GM12878 (cell line): ENCODE measurements at regions not wholly inside any gene's neighbourhood (a gene's known extent, or its start where the extent isn't known, plus 50 kb on each side); places are given as distances from the start of the nearest gene placed in this dataset.

Experiments
- ATAC-seq: fragments of 200-7000 bp; cut with Tn5 transposase; 3 replicates; pipeline ENCODE4 v1.9.1; 2020; ENCODE audit warnings: mild to moderate bottlenecking, moderate library complexity
- BruUV-seq: library from RNA; stranded (reverse); fragments of 400-500 nt; replicated peaks from 2 replicates; lab custom pipeline; 2021; lab: Mats Ljungman, UMichigan
- CTCF ChIA-PET: fragments of 300-600 bp; sonication (Branson Sonifier 250); formaldehyde crosslinking; extraction: SDS; loops from one replicate; lab custom pipeline; 2021; ENCODE audit warnings: inconsistent platforms; lab: Yijun Ruan, JAX
- POLR2A ChIA-PET: fragments of 350-600 bp; formaldehyde crosslinking; extraction: SDS; loops from one replicate; lab custom pipeline; 2021; ENCODE audit warnings: inconsistent platforms; lab: Charles Lee
- RAD21 ChIA-PET: fragments of 300-600 bp; sonication (Branson Sonifier 250); formaldehyde crosslinking; loops from one replicate; lab custom pipeline; 2023; ENCODE audit warnings: antibody characterized with exemption; ENCODE audit not compliant: unreplicated experiment; lab: Charles Lee
- SMC1A ChIA-PET: fragments of 300-600 bp; sonication (Branson Sonifier 250); formaldehyde crosslinking; loops from one replicate; lab custom pipeline; 2023; ENCODE audit not compliant: unreplicated experiment, uncharacterized antibody; lab: Charles Lee
- DNase-seq: peaks from one replicate; pipeline ENCODE4 v3.0.0-alpha.2; 2011; ENCODE audit warnings: low read depth, low spot score
- FAIRE-seq: peaks from 3 replicates; lab custom pipeline; 2011; peaks lifted over from hg19 to GRCh38; lab: Jason Lieb, UNC
- H2AFZ ChIP-seq: 2 replicates; pipeline ENCODE4 v1.6.0; 2011; ENCODE audit warnings: low read depth, low read length, control low read depth; ENCODE audit not compliant: control insufficient read depth
- H3K27ac ChIP-seq: 2 replicates; pipeline ENCODE4 v1.5.1; 2011; ENCODE audit warnings: control low read depth; ENCODE audit not compliant: control insufficient read depth, insufficient read depth
- H3K27me3 ChIP-seq, 2 experiments: replicated peaks in 1 of 2; 2 replicates each; pipeline versions ENCODE4 v1.6.0 to v1.6.1; 2011; ENCODE audit warnings: low read length in 1 of 2; ENCODE audit not compliant: control insufficient read depth in 2 of 2, insufficient read depth in 2 of 2
- H3K36me3 ChIP-seq, 2 experiments: 2 replicates each; pipeline ENCODE4 v1.5.1; 2011; ENCODE audit warnings: low read length in 1 of 2; ENCODE audit not compliant: control insufficient read depth in 2 of 2, insufficient read depth in 2 of 2
- H3K4me1 ChIP-seq: 2 replicates; pipeline ENCODE4 v1.6.1; 2011; ENCODE audit warnings: mild to moderate bottlenecking, low read length, moderate library complexity, mixed read lengths; ENCODE audit not compliant: control insufficient read depth, insufficient read depth
- H3K4me2 ChIP-seq: 2 replicates; pipeline ENCODE4 v1.6.0; 2011; ENCODE audit warnings: control low read depth; ENCODE audit not compliant: control insufficient read depth, insufficient read depth
- H3K4me3 ChIP-seq: fragments of 200-600 bp; sonication (generic); 2 replicates; pipeline ENCODE4 v1.5.1; 2016
- H3K79me2 ChIP-seq: 2 replicates; pipeline ENCODE4 v1.6.0; 2011; ENCODE audit warnings: low read length; ENCODE audit not compliant: control insufficient read depth, insufficient read depth
- H3K9ac ChIP-seq: 2 replicates; pipeline ENCODE4 v1.8.0; 2011; ENCODE audit warnings: low read length, control low read depth, mixed read lengths; ENCODE audit not compliant: control insufficient read depth, insufficient read depth
- H3K9me3 ChIP-seq: replicated peaks from 3 replicates; pipeline ENCODE4 v1.5.1; 2011; ENCODE audit warnings: mild to moderate bottlenecking, low read length; ENCODE audit not compliant: control insufficient read depth, insufficient read depth
- H4K20me1 ChIP-seq: 2 replicates; pipeline ENCODE4 v1.6.0; 2011; ENCODE audit not compliant: control insufficient read depth, insufficient read depth
- HDAC6 ChIP-seq: fragments of 200-600 bp; sonication (generic); IDR thresholded peaks from one replicate; pipeline ENCODE4 v1.8.0; 2017; ENCODE audit warnings: antibody characterized with exemption; ENCODE audit not compliant: unreplicated experiment
- IRF4 ChIP-seq: IDR thresholded peaks from 2 replicates; pipeline ENCODE4 v1.6.1; 2011; ENCODE audit warnings: low read depth, low read length
- MTA2 ChIP-seq: fragments of 450-650 bp; IDR thresholded peaks from 2 replicates; pipeline ENCODE4 v1.6.1; 2016; ENCODE audit warnings: low read depth, mild to moderate bottlenecking, moderate library complexity
- SMARCA5 ChIP-seq: fragments of 450-650 bp; IDR thresholded peaks from 2 replicates; pipeline ENCODE4 v1.6.1; 2017; ENCODE audit warnings: mild to moderate bottlenecking
- WGBS: methylation state at CpG from one replicate; pipeline ENCODE4 v1.1.6; 2016; ENCODE audit warnings: low lambda C conversion rate; ENCODE audit not compliant: insufficient replicate concordance, insufficient coverage; ENCODE audit errors: missing lambda C conversion rate; 5-methylcytosine and 5-hydroxymethylcytosine counted together
- in situ Hi-C: fragments of 300-500 bp; cut with MboI; formaldehyde crosslinking; loops from 9 replicates; pipeline ENCODE4 v1.14.3; 2018; ENCODE audit warnings: mixed read lengths
- intact Hi-C: fragments of 100-400 bp; cut with micrococcal nuclease; formaldehyde crosslinking; loops from one replicate; pipeline ENCODE4 v1.14.2; 2022; ENCODE audit not compliant: unreplicated experiment
- TF ChIP-seq, protein P1 (sequence below): IDR thresholded peaks from 2 replicates; pipeline ENCODE4 v1.6.1; 2012; ENCODE audit warnings: improper control_type of control experiment, low read depth, low read length; ENCODE audit not compliant: insufficient replicate concordance

DNA sequence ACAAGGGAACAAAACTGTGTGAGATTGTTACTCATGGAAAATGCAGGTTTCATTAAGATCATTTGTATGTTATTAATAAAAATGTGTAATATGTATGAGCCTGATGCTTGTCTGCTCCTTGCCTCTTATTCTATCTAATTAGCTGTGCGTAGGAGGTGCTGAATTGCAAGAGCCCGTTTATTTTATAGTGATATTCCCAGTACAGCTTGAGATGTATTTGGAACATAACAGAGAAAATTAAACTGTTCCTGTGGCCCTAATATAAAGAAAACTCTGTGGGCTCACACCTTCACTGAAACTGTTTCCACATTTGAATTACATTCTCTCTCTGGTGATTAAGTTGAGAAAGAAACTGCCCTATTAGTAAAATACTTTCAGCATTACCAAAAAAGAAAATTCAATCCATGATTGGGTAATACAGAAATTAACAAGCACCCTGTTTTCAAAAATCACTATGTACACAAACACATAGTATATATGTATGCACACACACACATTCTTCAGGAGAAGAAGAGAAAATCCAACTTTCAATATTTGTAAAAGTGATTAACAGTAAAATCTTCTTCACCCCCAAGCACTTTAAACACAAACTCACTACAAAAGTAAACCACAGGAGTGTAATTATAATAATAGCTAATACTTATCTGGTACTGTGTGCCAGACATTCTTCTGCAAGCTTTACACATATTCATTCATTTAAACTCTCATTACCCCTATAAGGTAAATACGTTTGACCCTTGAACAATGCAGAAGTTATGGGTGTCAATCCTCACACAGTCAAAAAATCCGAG is 233.2 kb downstream of the PHLDA1 start:
- no peak overlapping the region for H3K9ac ChIP-seq
- no peak for FAIRE-seq
- ChIA-PET CTCF (interaction anchor here (1.0 to 1.1 kb wide), 2 partner anchors 20 to 239 kb away, joined by 3 read pairs; no protein-coding TSS in a partner anchor), POLR2A (interaction anchor here (0.7 kb wide), 1 partner anchor 180 kb away, joined by 3 read pairs; no protein-coding TSS in a partner anchor), RAD21 (interaction anchor here (0.6 kb wide), 1 partner anchor 238 kb away, joined by 3 read pairs; no protein-coding TSS in a partner anchor), SMC1A (interaction anchor here (0.7 to 1.1 kb wide), 3 partner anchors 11 to 96 kb away, joined by 3 to 4 read pairs (median 3); no protein-coding TSS in a partner anchor)
- no peaks in the 10 kb centered on the region for H3K36me3 ChIP-seq
- no peak overlapping the region for H2AFZ ChIP-seq
- no peak overlapping the region for H3K4me3 ChIP-seq
- H3K4me2 ChIP-seq = no peak overlapping the region
- in situ Hi-C loops = no loop called here
- intact Hi-C loops = no loop called here
- no peaks in the 10 kb centered on the region for H3K27me3 ChIP-seq
- WGBS = 42% methylated on average over 4 of the region's 4 CpGs
- no peak overlapping the region for H3K27ac ChIP-seq
- ATAC-seq = peak; percentile 19; the same call in 1 of the 3 replicates
- no TSS peak for BruUV-seq
- H3K79me2 ChIP-seq = no peaks in the 10 kb centered on the region
- H4K20me1 ChIP-seq = no peaks in the 10 kb centered on the region
- H3K4me1 ChIP-seq = no peaks in the 10 kb centered on the region
- TF ChIP-seq MTA2 = 0 out of 2 replicates have a peak, but pooled peaks have one; percentile 21
- TF ChIP-seq, protein P1, sequence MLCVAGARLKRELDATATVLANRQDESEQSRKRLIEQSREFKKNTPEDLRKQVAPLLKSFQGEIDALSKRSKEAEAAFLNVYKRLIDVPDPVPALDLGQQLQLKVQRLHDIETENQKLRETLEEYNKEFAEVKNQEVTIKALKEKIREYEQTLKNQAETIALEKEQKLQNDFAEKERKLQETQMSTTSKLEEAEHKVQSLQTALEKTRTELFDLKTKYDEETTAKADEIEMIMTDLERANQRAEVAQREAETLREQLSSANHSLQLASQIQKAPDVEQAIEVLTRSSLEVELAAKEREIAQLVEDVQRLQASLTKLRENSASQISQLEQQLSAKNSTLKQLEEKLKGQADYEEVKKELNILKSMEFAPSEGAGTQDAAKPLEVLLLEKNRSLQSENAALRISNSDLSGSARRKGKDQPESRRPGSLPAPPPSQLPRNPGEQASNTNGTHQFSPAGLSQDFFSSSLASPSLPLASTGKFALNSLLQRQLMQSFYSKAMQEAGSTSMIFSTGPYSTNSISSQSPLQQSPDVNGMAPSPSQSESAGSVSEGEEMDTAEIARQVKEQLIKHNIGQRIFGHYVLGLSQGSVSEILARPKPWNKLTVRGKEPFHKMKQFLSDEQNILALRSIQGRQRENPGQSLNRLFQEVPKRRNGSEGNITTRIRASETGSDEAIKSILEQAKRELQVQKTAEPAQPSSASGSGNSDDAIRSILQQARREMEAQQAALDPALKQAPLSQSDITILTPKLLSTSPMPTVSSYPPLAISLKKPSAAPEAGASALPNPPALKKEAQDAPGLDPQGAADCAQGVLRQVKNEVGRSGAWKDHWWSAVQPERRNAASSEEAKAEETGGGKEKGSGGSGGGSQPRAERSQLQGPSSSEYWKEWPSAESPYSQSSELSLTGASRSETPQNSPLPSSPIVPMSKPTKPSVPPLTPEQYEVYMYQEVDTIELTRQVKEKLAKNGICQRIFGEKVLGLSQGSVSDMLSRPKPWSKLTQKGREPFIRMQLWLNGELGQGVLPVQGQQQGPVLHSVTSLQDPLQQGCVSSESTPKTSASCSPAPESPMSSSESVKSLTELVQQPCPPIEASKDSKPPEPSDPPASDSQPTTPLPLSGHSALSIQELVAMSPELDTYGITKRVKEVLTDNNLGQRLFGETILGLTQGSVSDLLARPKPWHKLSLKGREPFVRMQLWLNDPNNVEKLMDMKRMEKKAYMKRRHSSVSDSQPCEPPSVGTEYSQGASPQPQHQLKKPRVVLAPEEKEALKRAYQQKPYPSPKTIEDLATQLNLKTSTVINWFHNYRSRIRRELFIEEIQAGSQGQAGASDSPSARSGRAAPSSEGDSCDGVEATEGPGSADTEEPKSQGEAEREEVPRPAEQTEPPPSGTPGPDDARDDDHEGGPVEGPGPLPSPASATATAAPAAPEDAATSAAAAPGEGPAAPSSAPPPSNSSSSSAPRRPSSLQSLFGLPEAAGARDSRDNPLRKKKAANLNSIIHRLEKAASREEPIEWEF = no peak
- TF ChIP-seq SMARCA5 = no peak
- no peak for TF ChIP-seq IRF4
- TF ChIP-seq HDAC6 = no peak
- TF ChIP-seq, all 136 proteins: peak for 1
- DNase-seq = no peak
- no peaks in the 10 kb centered on the region for H3K9me3 ChIP-seq
